Common myeloid progenitor, CD34-positive (primary cell): ENCODE measurements at regions not wholly inside any gene's neighbourhood (a gene's known extent, or its start where the extent isn't known, plus 50 kb on each side); places are given as distances from the start of the nearest gene placed in this dataset.

ENCODE experiments used
- CTCF ChIA-PET: fragments of 350-600 bp; sonication (Branson Sonifier 250); formaldehyde crosslinking; loops from one replicate; lab custom pipeline; 2021; ENCODE audit warnings: antibody characterized with exemption; lab: Charles Lee
- POLR2A ChIA-PET: fragments of 350-600 bp; sonication (Branson Sonifier 250); formaldehyde crosslinking; loops from one replicate; lab custom pipeline; 2021; ENCODE audit warnings: antibody characterized with exemption; lab: Charles Lee
- DNase-seq, 3 donors: peaks; one replicate each; pipeline versions ENCODE4 v3.0.0 to v3.0.0-alpha.2; 2013
- H3K27ac ChIP-seq, 2 experiments: 1 replicate in 1 of 2; 2 replicates in 1 of 2; pipeline ENCODE4 v1.7.0; 2013; ENCODE audit warnings: inconsistent platforms in 2 of 2, low read length in 2 of 2, mild to moderate bottlenecking in 2 of 2, low read depth in 1 of 2, moderate library complexity in 1 of 2; ENCODE audit not compliant: severe bottlenecking in 2 of 2, insufficient read depth in 1 of 2, poor library complexity in 1 of 2
- H3K27me3 ChIP-seq, 5 experiments: replicated peaks in 2 of 5; 1 replicate in 3 of 5; 2 replicates in 2 of 5; pipeline versions ENCODE4 v1.6.1 to v1.7.0; 2013; ENCODE audit warnings: low read length in 4 of 5, mild to moderate bottlenecking in 2 of 5, moderate library complexity in 2 of 5, inconsistent platforms in 1 of 5; ENCODE audit not compliant: insufficient read depth in 5 of 5, control insufficient read depth in 4 of 5
- H3K36me3 ChIP-seq, 4 experiments: 1 replicate in 2 of 4; 2 replicates in 2 of 4; pipeline versions ENCODE4 v1.6.1 to v1.7.0; 2013; ENCODE audit warnings: low read length in 3 of 4, control low read depth in 1 of 4, mild to moderate bottlenecking in 1 of 4; ENCODE audit not compliant: control insufficient read depth in 4 of 4, insufficient read depth in 4 of 4
- H3K4me1 ChIP-seq, 4 experiments: 1 replicate in 3 of 4; 2 replicates in 1 of 4; pipeline versions ENCODE4 v1.6.1 to v1.7.1; 2013; ENCODE audit warnings: low read length in 3 of 4, mild to moderate bottlenecking in 3 of 4, control low read depth in 1 of 4, inconsistent platforms in 1 of 4, moderate library complexity in 1 of 4; ENCODE audit not compliant: control insufficient read depth in 4 of 4, insufficient read depth in 4 of 4; ENCODE audit errors: control extremely low read depth in 1 of 4
- H3K4me3 ChIP-seq, 7 experiments: 1 replicate in 4 of 7; 2 replicates in 3 of 7; pipeline versions ENCODE4 v1.5.1 to v1.7.0; 2013; ENCODE audit warnings: mild to moderate bottlenecking in 7 of 7, low read length in 6 of 7, moderate library complexity in 6 of 7, inconsistent platforms in 2 of 7, low read depth in 2 of 7, control low read depth in 1 of 7; ENCODE audit not compliant: insufficient read depth in 4 of 7, control insufficient read depth in 1 of 7; ENCODE audit errors: extremely low read depth in 1 of 7
- H3K9me3 ChIP-seq, 5 experiments: 1 replicate in 4 of 5; 2 replicates in 1 of 5; pipeline versions ENCODE4 v1.6.1 to v1.7.1; 2013; ENCODE audit warnings: low read length in 4 of 5, mild to moderate bottlenecking in 2 of 5, inconsistent platforms in 1 of 5, low read depth in 1 of 5, moderate library complexity in 1 of 5; ENCODE audit not compliant: control insufficient read depth in 4 of 5, insufficient read depth in 2 of 5; ENCODE audit errors: control extremely low read depth in 1 of 5
- WGBS: methylation state at CpG from one replicate; pipeline ENCODE4 v1.1.5; 2013; ENCODE audit not compliant: insufficient coverage; 5-methylcytosine and 5-hydroxymethylcytosine counted together

- 96% methylated on average over 5 of the region's 7 CpGs for WGBS
- no peaks in the 10 kb centered on the region for H3K4me1 ChIP-seq
- H3K4me3 ChIP-seq: no peak overlapping the region
- no peak for DNase-seq
- POLR2A ChIA-PET: no interaction called here
- H3K27me3 ChIP-seq: no peaks in the 10 kb centered on the region
- CTCF ChIA-PET: no interaction called here
- H3K27ac ChIP-seq: no peak overlapping the region
- no peaks in the 10 kb centered on the region for H3K36me3 ChIP-seq
- H3K9me3 ChIP-seq: no peaks in the 10 kb centered on the region
These were observed 1186.5 kb downstream of the SI start for GRCh38 chr3:163891771-163892170.

- no peak overlapping the region for H3K4me3 ChIP-seq
- ChIA-PET POLR2A (no interaction called here), CTCF (no interaction called here)
- H3K4me1 ChIP-seq: no peaks in the 10 kb centered on the region
- 0% methylated on average over 1 of the region's 2 CpGs for WGBS
- H3K36me3 ChIP-seq: no peaks in the 10 kb centered on the region
- H3K9me3 ChIP-seq: no peaks in the 10 kb centered on the region
- no peak overlapping the region for H3K27ac ChIP-seq
- no peaks in the 10 kb centered on the region for H3K27me3 ChIP-seq
- no peak for DNase-seq
These were observed 1187.6 kb downstream of the SI start for GRCh38 chr3:163890661-163891060.

GRCh38 chr3:163879172-163879571 is 1199.1 kb downstream of the SI start:
- WGBS: 100% methylated on average over 1 of the region's 4 CpGs
- H3K4me3 ChIP-seq: no peak overlapping the region
- CTCF ChIA-PET: no interaction called here
- peaks cover 0 to 7% (median 2%) of the 10 kb centered on the region in 5 experiments for H3K9me3 ChIP-seq
- H3K27ac ChIP-seq: no peak overlapping the region
- no peak for DNase-seq
- no peaks in the 10 kb centered on the region for H3K4me1 ChIP-seq
- no peaks in the 10 kb centered on the region for H3K36me3 ChIP-seq
- POLR2A ChIA-PET: no interaction called here
- no peaks in the 10 kb centered on the region for H3K27me3 ChIP-seq

GRCh38 chr3:163878396-163878795 is 1199.9 kb downstream of the SI start:
- ChIA-PET CTCF (no interaction called here), POLR2A (no interaction called here)
- H3K4me1 ChIP-seq: no peaks in the 10 kb centered on the region
- no peaks in the 10 kb centered on the region for H3K36me3 ChIP-seq
- WGBS: 93% methylated on average over 4 of the region's 4 CpGs
- no peak overlapping the region for H3K27ac ChIP-seq
- H3K4me3 ChIP-seq: no peak overlapping the region
- no peaks in the 10 kb centered on the region for H3K27me3 ChIP-seq
- H3K9me3 ChIP-seq: peaks cover 0 to 7% (median 2%) of the 10 kb centered on the region in 5 experiments
- DNase-seq: peak in 1 of 3 donors; percentile 0

- 100% methylated on average over 2 of the region's 2 CpGs for WGBS
- no peaks in the 10 kb centered on the region for H3K4me1 ChIP-seq
- DNase-seq: no peak
- CTCF ChIA-PET: no interaction called here
- POLR2A ChIA-PET: no interaction called here
- H3K27me3 ChIP-seq: no peaks in the 10 kb centered on the region
- peaks cover 0 to 7% (median 2%) of the 10 kb centered on the region in 5 experiments for H3K9me3 ChIP-seq
- H3K27ac ChIP-seq: no peak overlapping the region
- H3K4me3 ChIP-seq: no peak overlapping the region
- H3K36me3 ChIP-seq: no peaks in the 10 kb centered on the region
These were observed 1200.5 kb downstream of the SI start for GRCh38 chr3:163877805-163878204.

- Histone ChIP-seq H3K4me3 (no peak overlapping the region), H3K27ac (no peak overlapping the region), H3K36me3 (no peaks in the 10 kb centered on the region), H3K9me3 (peaks cover 0 to 2% (median 0%) of the 10 kb centered on the region in 5 experiments), H3K27me3 (no peaks in the 10 kb centered on the region), H3K4me1 (no peaks in the 10 kb centered on the region)
- POLR2A ChIA-PET: no interaction called here
- CTCF ChIA-PET: no interaction called here
- no peak for DNase-seq
These were observed 1215.2 kb downstream of the SI start for GRCh38 chr3:163863146-163863545.

- Histone ChIP-seq H3K27ac (no peak overlapping the region), H3K27me3 (no peaks in the 10 kb centered on the region), H3K36me3 (no peaks in the 10 kb centered on the region), H3K4me3 (no peak overlapping the region), H3K9me3 (no peaks in the 10 kb centered on the region), H3K4me1 (no peaks in the 10 kb centered on the region)
- no peak for DNase-seq
- WGBS: no CpG with 5 or more reads among the region's 2 CpGs
- POLR2A ChIA-PET: no interaction called here
- CTCF ChIA-PET: no interaction called here
These were observed 1226.1 kb downstream of the SI start for GRCh38 chr3:163852233-163852632.
